ENCODE measurements at regions not wholly inside any gene's neighbourhood (a gene's known extent, or its start where the extent isn't known, plus 50 kb on each side); places are given as distances from the start of the nearest gene placed in this dataset.

- no peak for TF ChIP-seq CTCF (conservative IDR thresholded peaks at IDR 0.05 in 1 of 2, IDR thresholded peaks at IDR 0.05 in 1 of 2; ENCODE audit: extremely low read depth in 1 of 2, insufficient read depth in 1 of 2, low read depth in 1 of 2, low read length in 2 of 2)
- TF ChIP-seq EZH2 (IDR thresholded peaks at IDR 0.05; ENCODE audit: borderline replicate concordance, low read length): no peak
Observed at GRCh38 chr10:43846187-43846680, 197.6 kb upstream of the ZNF32 start.
